HuH-7 (cell line): ENCODE measurements at regions not wholly inside any gene's neighbourhood (a gene's known extent, or its start where the extent isn't known, plus 50 kb on each side); places are given as distances from the start of the nearest gene placed in this dataset.
"Not testable (repeated sequence)": the region's sequence is repeated elsewhere in the genome, so short reads cannot be mapped to it uniquely, and the experiment has no call there.

Source experiments
- DNase-seq: peaks from one replicate; pipeline ENCODE4 v3.0.0; 2011; ENCODE audit warnings: low spot score

- DNase-seq = no peak
These were observed 387.0 kb downstream of the ZBBX start for GRCh38 chr3:166993015-166993630.

- no peak for DNase-seq
These were observed 394.1 kb downstream of the ZBBX start for GRCh38 chr3:166986000-166986399.

DNA sequence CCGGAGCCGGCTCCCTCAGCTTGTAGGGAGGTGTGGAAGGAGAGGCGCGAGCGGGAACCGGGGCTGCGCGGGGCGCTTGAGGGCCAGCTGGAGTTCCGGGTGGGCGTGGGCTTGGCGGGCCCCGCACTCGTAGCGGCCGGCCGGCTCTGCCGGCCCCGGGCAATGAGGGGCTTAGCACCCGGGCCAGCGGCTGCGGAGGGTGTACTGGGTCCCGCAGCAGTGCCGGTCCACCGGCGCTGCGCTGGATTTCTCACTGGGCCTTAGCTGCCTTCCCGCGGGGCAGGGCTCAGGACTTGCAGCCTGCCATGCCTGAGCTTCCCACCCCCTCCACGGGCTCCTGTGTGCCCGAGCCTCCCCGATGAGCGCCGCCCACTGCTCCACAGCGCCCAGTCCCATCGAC lies 404.3 kb downstream of the ZBBX start:
- not testable (repeated sequence) for DNase-seq

DNA sequence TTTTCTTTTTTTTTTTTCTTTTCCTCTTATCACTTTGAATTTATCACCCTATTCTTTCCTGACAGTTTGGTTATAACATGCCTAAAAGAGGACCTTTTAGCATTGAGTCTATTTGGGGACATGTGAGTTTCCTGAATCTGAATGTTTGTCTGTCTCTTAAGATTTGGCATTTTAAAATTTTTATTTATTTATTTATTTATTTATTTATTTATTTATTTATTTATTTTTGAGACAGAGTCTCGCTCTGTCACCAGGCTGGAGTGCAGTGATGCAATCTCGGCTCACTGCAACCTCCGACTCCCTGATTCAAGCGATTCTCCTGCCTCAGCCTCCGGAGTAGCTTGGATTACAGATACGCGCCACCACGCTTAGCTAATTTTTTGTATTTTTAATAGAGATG lies 412.4 kb downstream of the ZBBX start:
- not testable (repeated sequence) for DNase-seq

DNA sequence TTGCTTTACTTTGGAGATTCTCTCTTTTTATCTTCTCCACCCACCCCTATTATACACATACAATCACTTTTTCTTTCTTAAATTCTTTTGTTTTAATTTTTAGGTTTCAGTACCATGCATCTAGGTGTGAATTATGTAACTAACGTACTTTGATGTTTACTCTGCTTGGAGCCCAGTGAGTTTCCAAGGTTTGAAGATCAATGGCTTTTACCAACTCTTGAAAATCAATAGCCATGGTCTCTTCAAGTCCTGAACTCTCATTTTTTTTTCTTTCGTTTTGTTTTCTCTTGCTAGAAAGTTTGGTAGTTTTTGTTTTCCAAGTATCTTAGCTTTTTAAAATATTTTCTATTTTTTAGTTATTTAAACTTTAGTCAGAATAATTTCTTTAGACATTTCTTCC lies 417.2 kb downstream of the ZBBX start:
- no peak for DNase-seq

GRCh38 chr3:166957121-166957520 lies 423.0 kb downstream of the ZBBX start:
- no peak for DNase-seq

DNA sequence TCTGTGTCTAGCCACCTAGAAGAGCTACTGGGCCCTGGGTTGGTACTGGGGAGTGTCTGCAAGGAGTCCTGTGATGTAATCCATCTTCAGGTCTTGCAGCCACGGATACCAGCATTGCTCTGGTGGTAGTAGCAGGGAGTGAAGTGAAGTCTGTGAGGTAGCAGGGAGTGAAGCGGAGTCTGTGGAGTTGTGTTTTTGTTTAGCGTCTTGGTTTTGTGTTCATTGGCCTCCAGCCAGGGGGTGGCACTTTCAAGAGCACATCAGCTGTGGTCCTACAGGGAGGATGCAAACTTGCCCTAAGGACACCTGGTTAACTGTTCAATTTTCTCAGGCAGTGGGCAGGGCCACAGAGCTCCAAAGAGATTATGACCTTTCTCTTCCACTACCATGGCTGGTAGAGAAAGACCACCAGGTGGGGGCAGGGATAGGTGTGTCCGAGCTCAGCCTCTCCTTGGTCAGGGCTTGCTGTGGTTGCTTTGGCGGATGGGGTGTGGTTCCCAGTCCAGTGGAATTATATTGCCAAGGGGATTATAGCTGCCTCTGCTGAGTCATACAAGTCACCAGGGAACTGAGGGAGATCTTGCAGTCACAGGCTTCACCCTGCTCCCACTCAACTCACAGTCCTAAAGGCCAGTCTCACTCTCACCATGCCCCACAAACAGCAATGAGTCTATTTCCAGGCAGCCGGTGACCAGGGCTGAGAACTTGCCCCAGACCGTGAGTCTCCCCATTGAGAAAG lies 424.7 kb downstream of the ZBBX start:
- DNase-seq = no peak

DNA sequence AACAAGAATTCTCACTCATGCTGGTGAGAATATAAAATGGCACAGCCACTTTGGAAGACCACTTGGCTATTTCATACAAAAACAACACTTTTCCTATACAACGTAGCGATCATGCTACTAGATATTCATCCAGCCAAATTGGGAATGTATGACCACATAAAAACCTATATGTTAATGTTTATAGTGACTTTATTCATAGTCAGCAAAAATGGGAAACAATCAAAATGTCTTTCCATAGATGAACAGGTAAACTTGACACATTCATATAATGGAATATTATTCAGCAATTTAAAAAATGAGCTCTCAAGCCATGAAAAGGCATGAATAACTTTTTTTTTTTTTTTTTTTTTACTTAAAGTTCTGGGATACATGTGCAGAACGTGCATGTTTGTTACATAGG lies 445.2 kb downstream of the ZBBX start:
- DNase-seq = no peak

GRCh38 chr3:166917437-166917836 lies 462.7 kb downstream of the ZBBX start:
- no peak for DNase-seq

DNA sequence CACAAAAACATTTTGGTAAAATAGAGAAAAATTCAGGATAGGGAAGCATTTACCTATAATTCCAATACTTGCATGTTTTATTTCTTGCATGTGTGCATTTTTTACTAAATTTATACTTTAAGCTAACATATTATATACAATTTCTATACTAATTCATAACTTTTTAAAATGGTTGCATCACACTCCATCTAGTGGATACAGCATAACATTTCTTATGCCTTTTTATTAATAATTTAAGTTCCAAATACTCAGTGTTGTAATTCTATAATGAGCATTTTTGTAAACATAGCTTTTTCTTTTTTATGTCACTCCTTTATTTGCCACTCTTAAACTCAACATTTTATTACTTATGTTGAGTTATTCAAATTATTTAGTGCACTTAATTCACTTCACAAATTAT lies 477.7 kb downstream of the ZBBX start:
- no peak for DNase-seq

DNA sequence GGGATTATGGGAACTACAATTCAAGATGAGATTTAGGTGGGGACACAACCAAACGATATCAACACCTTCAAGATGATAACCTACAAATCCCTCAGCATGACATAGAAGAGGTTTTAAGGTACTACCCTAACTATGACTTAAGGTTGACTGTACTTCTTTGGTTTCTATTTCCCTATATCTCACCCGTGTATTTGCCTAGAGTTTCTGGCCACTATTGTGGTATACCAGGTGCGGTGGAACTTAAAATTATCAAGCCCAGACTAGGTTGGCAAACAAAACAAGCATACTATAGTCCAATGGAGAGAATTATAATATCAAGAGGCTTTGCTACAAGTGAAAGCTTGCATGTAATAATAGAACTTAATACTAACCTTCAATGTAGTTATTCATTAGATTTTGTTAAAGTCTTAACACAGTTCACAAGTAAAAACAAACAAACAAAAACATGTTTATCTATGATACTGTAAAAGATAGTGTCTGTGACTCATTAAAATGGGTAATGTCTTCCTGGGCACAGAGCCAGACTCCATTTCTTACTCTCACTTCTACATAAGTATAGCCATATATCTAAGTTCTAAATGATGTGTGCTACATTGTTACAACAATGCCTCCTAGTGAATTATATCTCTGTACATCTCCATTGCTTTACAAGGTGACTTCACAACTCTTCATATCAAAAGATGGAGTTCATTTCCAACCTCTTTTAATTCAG lies 479.1 kb downstream of the ZBBX start:
- DNase-seq = no peak

GRCh38 chr3:166897811-166898210 lies 482.3 kb downstream of the ZBBX start:
- no peak for DNase-seq

DNA sequence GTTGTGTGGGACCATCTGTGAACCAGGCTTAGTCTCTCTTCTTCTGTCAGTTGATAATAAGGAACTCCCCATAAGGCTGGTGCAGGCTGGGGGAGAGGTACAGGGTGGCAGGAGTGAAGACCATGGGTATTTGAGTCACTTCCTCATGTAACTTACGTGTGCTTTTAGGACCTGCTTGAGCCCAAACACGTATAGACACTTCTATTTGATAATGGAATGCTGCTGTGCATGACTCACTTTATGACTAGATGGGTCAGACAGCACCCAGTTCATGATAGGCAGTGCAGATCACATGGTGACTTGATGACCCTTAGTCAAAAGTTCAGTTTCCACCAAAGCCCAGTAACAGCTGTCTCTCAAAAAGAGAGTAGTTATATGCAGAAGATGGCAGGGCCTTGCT lies 490.9 kb downstream of the ZBBX start:
- no peak for DNase-seq

DNA sequence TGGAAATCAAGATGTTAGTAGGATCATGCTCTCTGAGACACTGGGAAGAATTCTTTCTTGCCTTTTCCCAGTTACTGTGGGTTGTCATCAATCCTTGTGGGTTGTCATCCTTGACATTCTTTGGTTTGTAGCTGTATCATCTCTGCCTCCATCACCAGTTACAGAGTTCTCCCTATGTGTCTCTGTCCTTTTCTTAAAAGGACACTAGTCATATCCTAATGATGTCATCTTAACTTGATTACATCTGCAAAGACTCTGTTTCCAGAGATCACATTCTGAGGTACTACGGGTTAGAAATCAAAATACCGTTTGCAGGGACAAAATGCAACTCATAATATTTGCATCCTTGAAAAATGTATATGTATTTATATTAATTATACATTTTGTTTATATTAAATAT lies 500.4 kb downstream of the ZBBX start:
- no peak for DNase-seq

DNA sequence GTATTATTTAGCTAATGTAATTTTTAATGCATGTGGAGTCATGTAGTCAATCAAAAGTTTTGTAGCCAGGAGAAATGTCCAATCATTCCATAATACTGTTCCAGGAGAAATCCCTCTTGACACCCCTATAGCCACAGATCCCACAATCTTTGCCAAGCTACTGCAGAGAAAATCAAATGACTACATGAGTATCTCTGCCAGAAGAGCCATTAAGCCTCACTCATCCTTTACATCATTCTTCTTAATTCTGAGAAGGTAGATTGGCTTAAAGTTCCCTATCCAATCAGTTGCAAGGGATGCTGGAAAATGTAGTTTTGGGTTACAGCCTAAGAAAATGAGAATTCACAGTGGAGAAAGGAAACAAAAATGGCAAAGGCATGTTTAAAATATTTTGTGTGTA lies 502.1 kb downstream of the ZBBX start:
- DNase-seq = no peak

DNA sequence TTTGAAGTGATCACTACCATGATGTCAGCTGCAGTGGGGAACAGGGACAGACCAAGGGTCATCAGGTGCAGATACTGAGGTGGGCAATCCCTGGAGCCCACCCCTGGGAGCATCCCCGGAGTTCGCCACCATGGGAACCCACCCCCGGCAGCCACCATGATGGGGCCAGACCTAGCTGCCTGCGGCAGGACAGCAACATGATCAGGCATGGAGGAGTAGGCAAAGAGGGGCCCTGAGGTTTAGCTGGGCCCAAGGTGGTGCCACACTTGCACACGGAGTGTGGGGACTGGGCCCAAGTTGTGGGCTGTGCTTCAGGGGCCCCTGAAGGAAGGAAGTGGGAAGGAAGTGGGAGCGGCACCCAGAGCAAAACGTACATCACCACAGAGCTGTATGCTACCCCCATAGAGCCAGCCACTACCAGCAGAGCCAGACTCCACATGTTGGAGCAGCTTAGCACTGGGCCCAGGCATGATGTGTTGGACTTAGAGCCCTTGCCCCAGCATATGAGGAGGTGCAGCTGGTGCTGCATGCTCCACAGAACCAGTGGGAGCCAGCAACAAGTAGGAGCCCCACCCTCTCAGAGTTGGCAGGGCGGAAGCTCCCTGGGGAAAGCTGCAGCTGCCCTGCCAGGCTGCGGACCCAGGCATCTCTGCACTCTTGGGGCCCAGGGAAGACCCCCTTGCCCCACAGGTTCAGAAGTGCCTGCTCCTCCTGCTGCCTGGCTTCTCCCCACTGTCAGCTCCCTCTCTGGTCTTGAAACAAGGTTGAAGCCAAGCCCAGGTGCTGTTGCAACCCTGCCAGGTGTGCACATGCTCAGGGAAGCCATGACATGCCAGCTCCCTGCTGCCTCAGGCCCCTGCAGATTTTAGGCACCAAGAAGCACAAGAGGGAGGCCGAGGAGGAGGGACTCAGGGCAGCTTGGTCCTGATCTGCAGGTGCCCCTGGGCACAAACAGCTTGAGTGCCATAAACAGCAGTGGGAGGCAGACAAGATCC lies 515.3 kb downstream of the ZBBX start:
- no peak for DNase-seq

DNA sequence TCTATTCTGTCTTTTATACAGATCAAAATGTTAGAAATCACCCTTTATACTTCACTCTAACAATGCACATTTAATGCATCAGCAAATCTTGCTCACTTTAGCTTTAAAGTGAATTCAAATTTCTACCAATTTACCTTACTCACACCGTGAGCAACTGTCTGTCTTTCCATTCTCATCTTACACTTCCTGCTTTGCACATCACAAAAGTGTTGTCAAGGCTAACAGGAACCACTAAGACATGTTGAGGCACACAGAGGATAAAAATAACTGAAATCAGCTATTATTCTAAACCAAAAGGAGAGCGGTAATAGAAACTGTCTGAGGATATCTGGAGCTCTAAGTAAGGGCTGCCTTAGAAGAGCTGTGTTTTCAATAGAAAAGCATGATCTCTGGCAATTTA lies 519.9 kb downstream of the ZBBX start:
- DNase-seq = no peak

DNA sequence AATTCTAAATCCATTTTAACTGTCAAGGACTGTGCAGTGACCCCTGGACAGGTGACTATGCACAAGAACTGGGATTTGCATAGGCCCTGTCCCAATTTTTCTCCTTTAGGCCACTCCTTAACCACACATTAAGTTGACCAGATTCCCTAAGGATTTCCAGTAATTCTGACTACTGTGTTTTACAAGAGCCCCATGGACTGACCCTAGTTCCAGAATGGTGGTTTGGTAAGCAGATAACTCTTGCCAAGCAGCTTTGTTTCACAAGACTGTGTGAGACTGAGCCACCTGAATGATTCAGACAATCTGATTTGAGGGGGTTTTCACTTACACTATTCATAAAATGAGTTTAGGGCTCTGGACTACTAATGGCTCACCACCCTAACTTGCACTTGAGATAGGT lies 535.8 kb downstream of the ZBBX start:
- no peak for DNase-seq

- DNase-seq = not testable (repeated sequence)
These were observed 537.3 kb downstream of the ZBBX start for GRCh38 chr3:166842784-166843183.

DNA sequence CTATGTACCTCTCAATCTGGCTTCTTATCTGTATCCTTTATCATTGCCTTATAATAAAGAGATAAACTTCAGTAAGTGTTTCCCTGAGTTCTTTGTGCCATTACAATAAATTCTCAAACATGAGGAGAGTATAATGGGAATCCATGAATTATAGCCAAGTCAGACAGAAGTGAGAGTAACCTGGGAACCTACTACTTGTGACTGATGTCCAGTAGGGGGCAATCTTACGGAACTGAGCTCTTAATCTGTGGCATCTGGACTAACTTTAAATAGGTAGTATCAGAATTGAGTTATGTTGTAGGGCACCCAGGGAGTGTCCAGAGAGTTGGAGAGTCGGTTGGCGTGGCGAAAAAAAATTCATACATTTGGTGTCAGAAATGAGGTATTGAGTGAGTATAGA lies 542.6 kb downstream of the ZBBX start:
- peak; percentile 11 for DNase-seq

DNA sequence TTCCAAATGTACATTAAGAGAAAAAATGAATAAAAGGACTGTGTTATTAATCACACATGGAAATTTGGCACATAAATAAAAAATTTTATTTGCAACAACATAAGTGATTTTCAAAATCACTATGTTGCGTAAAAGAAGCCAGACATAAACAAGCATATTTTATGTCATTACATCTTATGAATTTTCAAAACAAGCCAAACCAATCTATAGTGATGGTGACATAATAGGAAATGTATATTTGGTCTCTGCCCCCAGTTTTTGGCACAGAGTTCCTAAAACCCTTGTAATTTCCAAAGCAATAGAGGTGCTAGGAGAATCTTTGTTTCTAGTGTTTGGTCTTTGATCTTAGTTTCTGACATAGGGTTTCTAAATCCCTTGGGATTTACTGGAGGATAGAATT lies 543.3 kb downstream of the ZBBX start:
- no peak for DNase-seq

- DNase-seq = peak; percentile 46
These were observed 550.2 kb downstream of the ZBBX start for GRCh38 chr3:166829896-166830295.
